Esophagus muscularis mucosa (tissue), 4 donors: ENCODE measurements at regions not wholly inside any gene's neighbourhood (a gene's known extent, or its start where the extent isn't known, plus 50 kb on each side); places are given as distances from the start of the nearest gene placed in this dataset.

Experiments
- DNase-seq: peaks from one replicate; pipeline ENCODE4 v3.0.0-alpha.2; 2017; ENCODE audit errors: extremely low spot score
- H3K27ac ChIP-seq, 4 donors: fragments of 200-600 bp; sonication (generic); replicated peaks in 1 of 4; 1 replicate in 3 of 4; 2 replicates in 1 of 4; pipeline ENCODE4 v1.5.1; 2016 to 2019; ENCODE audit warnings: mild to moderate bottlenecking in 1 of 4
- H3K27me3 ChIP-seq, 4 donors: fragments of 200-600 bp; sonication (generic); one replicate each; pipeline versions ENCODE4 v1.5.1 to v1.6.0; 2016 to 2019
- H3K36me3 ChIP-seq, 4 donors: fragments of 200-600 bp; sonication (generic); one replicate each; pipeline ENCODE4 v1.5.1; 2016 to 2019
- H3K4me1 ChIP-seq, 4 donors: fragments of 200-600 bp; sonication (generic); one replicate each; pipeline ENCODE4 v1.5.1; 2016 to 2019
- H3K4me3 ChIP-seq, 4 donors: fragments of 200-600 bp; sonication (generic); 1 replicate in 2 of 4; 2 replicates in 2 of 4; pipeline ENCODE4 v1.5.1; 2016 to 2019; ENCODE audit warnings: mild to moderate bottlenecking in 4 of 4, moderate library complexity in 1 of 4
- H3K9me3 ChIP-seq, 4 donors: fragments of 200-600 bp; sonication (generic); 1 replicate in 3 of 4; 2 replicates in 1 of 4; pipeline ENCODE4 v1.5.1; 2016 to 2019
- EP300 ChIP-seq: sonication (generic); formaldehyde crosslinking; IDR thresholded peaks from one replicate; pipeline ENCODE4 v1.6.1; 2017; ENCODE audit warnings: antibody characterized with exemption
- POLR2A ChIP-seq: fragments of 450-650 bp; IDR thresholded peaks from one replicate; pipeline ENCODE4 v1.6.1; 2017; ENCODE audit warnings: antibody characterized with exemption, moderate library complexity, mild to moderate bottlenecking, low read depth
- POLR2AphosphoS5 ChIP-seq, 2 donors: sonication (generic); formaldehyde crosslinking; IDR thresholded peaks; one replicate each; pipeline ENCODE4 v1.6.1; 2017; ENCODE audit warnings: antibody characterized with exemption in 2 of 2
- WGBS: methylation state at CpG from one replicate; pipeline ENCODE4 v1.1.5; 2018; 5-methylcytosine and 5-hydroxymethylcytosine counted together
- intact Hi-C: fragments of 100-400 bp; cut with DNase I; formaldehyde crosslinking; loops from one replicate; pipeline ENCODE4 v1.15.1; 2023
- TF ChIP-seq, protein P1 (sequence below), 3 experiments: fragments of 200-600 bp in 2 of 3; fragments of 450-650 bp in 1 of 3; sonication (generic) in 2 of 3; IDR thresholded peaks; one replicate each; pipeline ENCODE4 v1.5.1; 2017 to 2019; ENCODE audit warnings: antibody characterized with exemption in 3 of 3, mild to moderate bottlenecking in 2 of 3, moderate library complexity in 1 of 3

DNA sequence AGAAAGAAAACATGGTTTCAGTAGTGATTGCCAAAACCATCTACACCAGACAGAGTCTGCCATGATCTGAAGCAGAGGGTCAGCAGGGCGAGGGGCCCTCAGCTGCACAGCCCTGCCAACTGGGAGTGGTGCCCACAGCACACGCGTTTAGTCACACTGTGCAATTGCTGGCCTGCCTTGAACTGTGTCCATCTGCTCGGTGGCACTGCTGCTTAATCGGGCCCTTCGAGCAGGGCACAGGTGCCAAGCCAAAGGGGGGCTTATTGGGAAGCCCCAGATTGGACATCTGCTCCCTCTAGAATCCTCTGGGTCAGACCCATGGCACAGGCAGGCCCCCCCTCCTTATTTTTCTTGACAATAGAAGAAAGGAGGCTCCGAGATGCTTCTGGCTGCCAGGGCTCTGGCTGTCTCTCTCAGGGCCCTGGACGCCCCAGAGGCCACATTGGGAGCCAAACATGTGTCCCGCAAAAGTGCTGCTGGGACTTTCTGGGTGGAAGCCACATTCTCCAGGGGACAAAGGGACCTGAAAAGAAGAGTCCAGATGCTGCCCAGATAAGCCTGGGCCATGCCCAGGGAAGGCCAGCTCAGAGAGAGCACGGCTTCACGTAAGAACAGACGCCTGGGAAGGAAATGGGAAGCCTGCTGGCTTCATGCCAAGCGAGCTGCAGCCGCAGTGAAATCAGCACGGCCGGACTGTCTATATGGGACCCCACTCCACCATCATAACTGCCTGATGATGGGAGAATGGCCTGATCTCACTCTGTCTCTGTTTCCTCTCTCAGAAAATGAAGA is 349.2 kb downstream of the GADD45G start:
- no peaks in the 10 kb centered on the region for H3K9me3 ChIP-seq
- no peak overlapping the region for H3K27ac ChIP-seq
- TF ChIP-seq EP300 (no peak), POLR2A (no peak), POLR2AphosphoS5 (IDR thresholded peaks at IDR 0.05) (no peak)
- TF ChIP-seq, protein P1, sequence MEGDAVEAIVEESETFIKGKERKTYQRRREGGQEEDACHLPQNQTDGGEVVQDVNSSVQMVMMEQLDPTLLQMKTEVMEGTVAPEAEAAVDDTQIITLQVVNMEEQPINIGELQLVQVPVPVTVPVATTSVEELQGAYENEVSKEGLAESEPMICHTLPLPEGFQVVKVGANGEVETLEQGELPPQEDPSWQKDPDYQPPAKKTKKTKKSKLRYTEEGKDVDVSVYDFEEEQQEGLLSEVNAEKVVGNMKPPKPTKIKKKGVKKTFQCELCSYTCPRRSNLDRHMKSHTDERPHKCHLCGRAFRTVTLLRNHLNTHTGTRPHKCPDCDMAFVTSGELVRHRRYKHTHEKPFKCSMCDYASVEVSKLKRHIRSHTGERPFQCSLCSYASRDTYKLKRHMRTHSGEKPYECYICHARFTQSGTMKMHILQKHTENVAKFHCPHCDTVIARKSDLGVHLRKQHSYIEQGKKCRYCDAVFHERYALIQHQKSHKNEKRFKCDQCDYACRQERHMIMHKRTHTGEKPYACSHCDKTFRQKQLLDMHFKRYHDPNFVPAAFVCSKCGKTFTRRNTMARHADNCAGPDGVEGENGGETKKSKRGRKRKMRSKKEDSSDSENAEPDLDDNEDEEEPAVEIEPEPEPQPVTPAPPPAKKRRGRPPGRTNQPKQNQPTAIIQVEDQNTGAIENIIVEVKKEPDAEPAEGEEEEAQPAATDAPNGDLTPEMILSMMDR (IDR thresholded peaks at IDR 0.05): no peak
- H3K4me3 ChIP-seq: no peak overlapping the region
- 48% methylated on average over 16 of the region's 16 CpGs for WGBS
- peaks cover 6 to 18% (median 12%) of the 10 kb centered on the region in 4 donors for H3K4me1 ChIP-seq
- DNase-seq: peak; percentile 91
- H3K27me3 ChIP-seq: no peaks in the 10 kb centered on the region
- intact Hi-C loops: no loop called here
- H3K36me3 ChIP-seq: no peaks in the 10 kb centered on the region

DNA sequence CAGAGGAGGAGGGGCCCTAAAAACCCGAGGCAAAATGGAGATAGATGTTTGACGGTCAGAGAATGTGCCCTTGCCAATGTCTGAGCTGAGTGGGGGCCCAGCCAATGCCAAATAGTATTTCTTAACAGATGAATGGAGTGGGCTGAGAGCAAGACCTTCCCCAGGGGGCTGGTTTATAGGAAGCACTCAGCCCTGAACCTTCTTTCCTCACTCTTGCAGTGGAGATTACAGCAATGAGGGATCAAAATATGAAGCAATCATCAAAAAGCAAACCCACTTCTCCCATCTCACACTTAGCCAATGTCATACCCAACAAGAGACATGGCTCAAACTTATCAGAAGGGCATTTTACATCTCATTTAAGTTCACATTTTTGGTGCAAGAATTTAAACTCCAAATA is 350.3 kb downstream of the GADD45G start:
- 45% methylated on average over 2 of the region's 2 CpGs for WGBS
- no peak for TF ChIP-seq POLR2AphosphoS5 (IDR thresholded peaks at IDR 0.05)
- no peak for TF ChIP-seq POLR2A
- TF ChIP-seq, protein P1 (IDR thresholded peaks at IDR 0.05): no peak
- TF ChIP-seq EP300: no peak
- intact Hi-C loops: no loop called here
- Histone ChIP-seq H3K4me3 (no peak overlapping the region), H3K36me3 (no peaks in the 10 kb centered on the region), H3K27ac (no peak overlapping the region), H3K4me1 (peaks cover 6 to 18% (median 12%) of the 10 kb centered on the region in 4 donors), H3K9me3 (no peaks in the 10 kb centered on the region), H3K27me3 (no peaks in the 10 kb centered on the region)
- no peak for DNase-seq

DNA sequence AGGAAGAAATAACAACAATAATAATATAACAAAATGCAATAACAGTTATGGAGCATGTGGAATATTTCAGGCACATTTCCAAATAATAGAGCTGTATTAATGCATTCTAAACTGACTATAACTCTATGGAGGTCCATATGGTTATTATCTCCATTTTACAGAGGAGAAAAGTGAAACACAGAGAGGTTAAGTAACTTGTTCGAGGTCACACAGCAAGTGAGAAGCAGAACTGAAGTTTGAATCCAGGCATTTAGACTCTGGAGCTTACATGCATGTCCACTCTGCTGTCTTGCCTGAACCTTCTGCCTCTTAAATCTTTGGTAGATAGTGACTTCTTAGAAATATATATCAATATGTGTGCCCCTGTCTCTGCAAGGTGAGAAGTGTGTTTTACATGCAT is 350.8 kb downstream of the GADD45G start:
- 82% methylated on average over 1 of the region's 1 CpG for WGBS
- Histone ChIP-seq H3K27me3 (no peaks in the 10 kb centered on the region), H3K36me3 (no peaks in the 10 kb centered on the region), H3K9me3 (no peaks in the 10 kb centered on the region), H3K4me1 (peaks cover 6 to 18% (median 12%) of the 10 kb centered on the region in 4 donors), H3K27ac (no peak overlapping the region), H3K4me3 (no peak overlapping the region)
- DNase-seq: no peak
- TF ChIP-seq, protein P1 (IDR thresholded peaks at IDR 0.05): no peak
- no peak for TF ChIP-seq EP300
- TF ChIP-seq POLR2AphosphoS5 (IDR thresholded peaks at IDR 0.05): no peak
- no peak for TF ChIP-seq POLR2A
- intact Hi-C loops: no loop called here

DNA sequence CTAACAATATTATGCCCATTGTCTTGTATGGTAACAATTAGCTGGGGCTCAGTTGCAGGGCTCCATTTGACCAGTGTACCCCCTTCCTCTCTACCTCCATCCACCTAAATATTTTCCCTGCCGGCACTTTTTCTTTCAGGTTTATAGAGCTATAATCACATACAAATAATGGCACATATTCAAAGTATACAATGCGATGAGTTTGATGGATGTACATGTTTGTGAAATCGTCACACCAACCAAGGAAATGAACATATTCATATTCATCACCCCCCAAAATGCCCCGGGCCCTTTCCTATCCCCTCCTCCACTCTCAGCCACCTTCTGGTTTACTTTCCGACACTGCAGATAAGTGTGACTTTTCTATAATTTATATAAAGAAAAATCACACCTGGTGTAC is 351.5 kb downstream of the GADD45G start:
- no peak for TF ChIP-seq EP300
- no peak for TF ChIP-seq POLR2A
- TF ChIP-seq, protein P1 (IDR thresholded peaks at IDR 0.05): no peak
- no peak for TF ChIP-seq POLR2AphosphoS5 (IDR thresholded peaks at IDR 0.05)
- no peaks in the 10 kb centered on the region for H3K36me3 ChIP-seq
- no peak overlapping the region for H3K4me3 ChIP-seq
- no peak for DNase-seq
- no peak overlapping the region for H3K27ac ChIP-seq
- H3K4me1 ChIP-seq: peaks cover 6 to 18% (median 12%) of the 10 kb centered on the region in 4 donors
- H3K9me3 ChIP-seq: no peaks in the 10 kb centered on the region
- 73% methylated on average over 5 of the region's 5 CpGs for WGBS
- no peaks in the 10 kb centered on the region for H3K27me3 ChIP-seq
- intact Hi-C loops: no loop called here

DNA sequence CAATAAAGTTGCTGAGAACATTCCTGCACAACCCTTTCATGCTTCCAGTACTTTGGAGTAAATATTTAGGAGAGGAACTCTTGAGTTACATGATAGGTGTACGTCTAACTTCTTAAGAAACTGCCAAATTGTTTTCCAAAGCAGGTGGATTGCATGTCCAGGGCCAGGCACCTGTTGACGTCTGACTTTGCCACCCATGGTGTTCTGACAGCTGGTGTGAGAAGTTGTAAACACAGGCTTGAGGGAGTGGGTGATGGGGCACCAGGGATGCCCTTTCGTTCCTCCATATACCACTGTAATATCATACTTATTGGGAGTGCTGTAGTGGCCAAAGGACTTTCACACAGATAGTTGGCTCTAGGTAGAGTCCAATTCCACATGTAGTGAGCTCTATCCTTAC is 352.1 kb downstream of the GADD45G start:
- TF ChIP-seq POLR2AphosphoS5 (IDR thresholded peaks at IDR 0.05): no peak
- TF ChIP-seq, protein P1 (IDR thresholded peaks at IDR 0.05): no peak
- TF ChIP-seq POLR2A: no peak
- TF ChIP-seq EP300: no peak
- no peak for DNase-seq
- Histone ChIP-seq H3K4me3 (no peak overlapping the region), H3K4me1 (peaks cover 6 to 22% (median 15%) of the 10 kb centered on the region in 4 donors), H3K9me3 (no peaks in the 10 kb centered on the region), H3K27me3 (no peaks in the 10 kb centered on the region), H3K27ac (no peak overlapping the region), H3K36me3 (no peaks in the 10 kb centered on the region)
- 61% methylated on average over 3 of the region's 3 CpGs for WGBS
- intact Hi-C loops: no loop called here
